ENCODE measurements at regions not wholly inside any gene's neighbourhood (a gene's known extent, or its start where the extent isn't known, plus 50 kb on each side); places are given as distances from the start of the nearest gene placed in this dataset.

DNA sequence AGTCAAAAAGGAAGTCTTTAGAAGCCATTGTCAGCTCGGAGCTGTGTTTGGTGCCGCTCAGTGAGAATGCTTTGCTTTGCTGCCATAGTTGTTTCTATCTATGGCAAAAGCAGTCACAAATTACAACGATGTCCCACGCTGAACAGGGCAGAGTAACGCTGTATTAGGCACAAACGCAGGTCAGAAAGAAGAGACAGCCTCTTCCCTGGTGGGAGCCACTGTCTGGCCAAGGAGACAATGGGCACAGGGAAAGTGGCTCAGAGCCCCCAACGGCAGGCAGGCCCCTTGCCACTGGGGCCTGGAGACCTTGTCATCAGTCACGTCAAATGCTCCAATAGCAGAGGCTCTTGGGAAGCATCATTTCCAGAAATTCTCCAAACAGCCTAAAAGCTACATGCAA is 244.2 kb downstream of the TEX29 start:
- no peak overlapping the region for H3K9ac ChIP-seq
- H3K9me3 ChIP-seq (ENCODE audit: control insufficient read depth, low read length), result no peaks in the 10 kb centered on the region
- no peak overlapping the region for H3K4me3 ChIP-seq (ENCODE audit: low read depth, low read length)
- H3K36me3 ChIP-seq (ENCODE audit: control insufficient read depth, insufficient read depth, low read length), result no peaks in the 10 kb centered on the region
- TF ChIP-seq, protein P1, sequence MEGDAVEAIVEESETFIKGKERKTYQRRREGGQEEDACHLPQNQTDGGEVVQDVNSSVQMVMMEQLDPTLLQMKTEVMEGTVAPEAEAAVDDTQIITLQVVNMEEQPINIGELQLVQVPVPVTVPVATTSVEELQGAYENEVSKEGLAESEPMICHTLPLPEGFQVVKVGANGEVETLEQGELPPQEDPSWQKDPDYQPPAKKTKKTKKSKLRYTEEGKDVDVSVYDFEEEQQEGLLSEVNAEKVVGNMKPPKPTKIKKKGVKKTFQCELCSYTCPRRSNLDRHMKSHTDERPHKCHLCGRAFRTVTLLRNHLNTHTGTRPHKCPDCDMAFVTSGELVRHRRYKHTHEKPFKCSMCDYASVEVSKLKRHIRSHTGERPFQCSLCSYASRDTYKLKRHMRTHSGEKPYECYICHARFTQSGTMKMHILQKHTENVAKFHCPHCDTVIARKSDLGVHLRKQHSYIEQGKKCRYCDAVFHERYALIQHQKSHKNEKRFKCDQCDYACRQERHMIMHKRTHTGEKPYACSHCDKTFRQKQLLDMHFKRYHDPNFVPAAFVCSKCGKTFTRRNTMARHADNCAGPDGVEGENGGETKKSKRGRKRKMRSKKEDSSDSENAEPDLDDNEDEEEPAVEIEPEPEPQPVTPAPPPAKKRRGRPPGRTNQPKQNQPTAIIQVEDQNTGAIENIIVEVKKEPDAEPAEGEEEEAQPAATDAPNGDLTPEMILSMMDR (IDR thresholded peaks at IDR 0.05), result no peak
- no peaks in the 10 kb centered on the region for H3K4me1 ChIP-seq
- H3K4me2 ChIP-seq (ENCODE audit: low read length), result no peak overlapping the region
- no peak overlapping the region for H3K27ac ChIP-seq
- no peaks in the 10 kb centered on the region for H3K79me2 ChIP-seq
- no peaks in the 10 kb centered on the region for H3K27me3 ChIP-seq (ENCODE audit: control insufficient read depth, insufficient read depth, low read length)
- H2AFZ ChIP-seq, result no peak overlapping the region

DNA sequence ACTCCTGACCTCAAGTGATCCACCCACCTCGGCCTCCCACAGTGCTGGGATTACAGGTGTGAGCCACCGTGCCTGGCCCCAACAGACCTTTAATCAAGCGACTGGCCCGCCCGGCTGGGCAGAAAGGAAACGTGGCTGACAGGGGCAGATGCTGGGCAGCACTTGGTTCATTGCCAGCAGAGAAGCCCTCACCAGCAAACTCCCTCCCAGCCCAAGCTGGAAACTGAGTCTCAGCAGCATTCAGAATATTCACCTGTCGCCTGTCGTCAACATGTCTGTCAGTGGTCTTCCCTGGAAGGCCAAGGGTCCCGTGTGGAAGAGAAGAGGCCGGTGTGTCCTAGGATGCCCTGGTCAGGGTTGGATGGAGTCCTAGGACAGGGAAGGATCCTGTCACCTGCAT is 245.0 kb downstream of the TEX29 start:
- no peak overlapping the region for H3K9ac ChIP-seq

DNA sequence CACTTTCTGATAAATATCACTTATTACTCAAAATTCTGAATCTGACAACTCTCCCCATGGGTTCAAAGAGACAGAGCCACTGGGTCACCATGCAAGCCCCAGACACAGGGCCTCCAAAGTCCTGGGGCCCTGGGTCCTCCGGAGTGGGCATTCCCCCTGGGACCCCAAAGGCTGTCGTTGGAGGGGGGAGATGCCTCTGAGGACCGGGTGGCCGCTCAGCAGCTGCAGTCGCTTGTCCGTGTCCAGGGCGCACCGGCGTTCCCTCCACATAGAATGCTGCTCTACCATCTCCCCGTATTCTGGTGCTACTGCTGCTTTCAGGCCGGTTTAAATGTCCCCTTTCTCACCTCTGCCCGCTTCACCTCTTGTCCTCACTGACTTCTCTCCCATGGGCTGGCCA is 246.1 kb downstream of the TEX29 start:
- no peak overlapping the region for H3K27ac ChIP-seq
- no peaks in the 10 kb centered on the region for H3K27me3 ChIP-seq (ENCODE audit: control insufficient read depth, insufficient read depth, low read length)
- no peaks in the 10 kb centered on the region for H3K4me1 ChIP-seq
- no peaks in the 10 kb centered on the region for H3K79me2 ChIP-seq
- TF ChIP-seq, protein P1 (IDR thresholded peaks at IDR 0.05), result no peak
- H2AFZ ChIP-seq, result no peak overlapping the region
- no peak overlapping the region for H3K9ac ChIP-seq
- H3K36me3 ChIP-seq (ENCODE audit: control insufficient read depth, insufficient read depth, low read length), result no peaks in the 10 kb centered on the region
- no peaks in the 10 kb centered on the region for H3K9me3 ChIP-seq (ENCODE audit: control insufficient read depth, low read length)
- H3K4me3 ChIP-seq (ENCODE audit: low read depth, low read length), result no peak overlapping the region
- no peak overlapping the region for H3K4me2 ChIP-seq (ENCODE audit: low read length)

More for the DNA sequence above, 245.0 kb downstream of the TEX29 start:
- Histone ChIP-seq H3K4me1 (no peaks in the 10 kb centered on the region), H3K36me3 (ENCODE audit: control insufficient read depth, insufficient read depth, low read length) (no peaks in the 10 kb centered on the region), H3K9me3 (ENCODE audit: control insufficient read depth, low read length) (no peaks in the 10 kb centered on the region), H3K27me3 (ENCODE audit: control insufficient read depth, insufficient read depth, low read length) (no peaks in the 10 kb centered on the region), H2AFZ (no peak overlapping the region), H3K4me2 (ENCODE audit: low read length) (no peak overlapping the region), H3K27ac (no peak overlapping the region), H3K4me3 (ENCODE audit: low read depth, low read length) (no peak overlapping the region), H3K79me2 (no peaks in the 10 kb centered on the region)
- TF ChIP-seq, protein P1 (IDR thresholded peaks at IDR 0.05), result no peak

DNA sequence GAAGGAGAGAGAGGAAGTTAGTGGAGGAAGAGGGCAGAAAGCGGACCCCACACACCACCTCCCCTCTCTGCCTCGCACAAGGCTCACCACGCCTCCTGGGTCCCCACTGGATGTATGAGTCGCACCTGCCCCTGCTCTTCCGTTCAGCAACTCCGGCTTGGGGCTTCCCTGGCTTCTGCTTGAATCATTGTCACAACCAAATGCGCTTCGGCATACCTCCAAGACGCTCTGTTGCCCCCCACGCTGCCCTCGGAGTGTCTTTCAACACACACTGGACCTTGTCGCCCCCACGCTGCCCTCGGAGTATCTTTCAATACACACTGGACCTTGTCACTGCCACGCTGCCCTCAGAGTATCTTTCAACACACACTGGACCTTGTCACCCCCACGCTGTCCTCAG is 247.2 kb downstream of the TEX29 start:
- Histone ChIP-seq H3K4me2 (ENCODE audit: low read length) (no peak overlapping the region), H3K27me3 (ENCODE audit: control insufficient read depth, insufficient read depth, low read length) (no peaks in the 10 kb centered on the region), H3K9ac (no peak overlapping the region), H3K4me3 (ENCODE audit: low read depth, low read length) (no peak overlapping the region), H2AFZ (no peak overlapping the region), H3K4me1 (no peaks in the 10 kb centered on the region), H3K27ac (no peak overlapping the region), H3K36me3 (ENCODE audit: control insufficient read depth, insufficient read depth, low read length) (no peaks in the 10 kb centered on the region), H3K79me2 (no peaks in the 10 kb centered on the region), H3K9me3 (ENCODE audit: control insufficient read depth, low read length) (no peaks in the 10 kb centered on the region)
- TF ChIP-seq, protein P1 (IDR thresholded peaks at IDR 0.05), result no peak

DNA sequence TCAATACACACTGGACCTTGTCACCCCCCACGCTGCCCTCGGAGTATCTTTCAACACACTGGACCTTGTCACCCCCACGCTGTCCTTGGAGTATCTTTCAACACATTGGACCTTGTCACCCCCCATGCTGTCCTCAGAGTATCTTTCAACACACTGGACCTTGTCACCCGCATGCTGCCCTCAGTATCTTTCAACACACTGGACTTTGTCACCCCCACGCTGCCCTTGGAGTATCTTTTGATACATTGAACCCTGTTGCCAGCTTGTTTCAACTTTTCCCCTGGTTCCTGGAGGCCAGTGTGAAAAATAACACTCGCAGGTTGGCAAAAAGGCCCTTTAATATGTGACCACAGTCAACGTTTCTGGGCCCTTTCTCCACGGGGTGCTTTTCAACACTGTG is 247.8 kb downstream of the TEX29 start:
- no peaks in the 10 kb centered on the region for H3K36me3 ChIP-seq (ENCODE audit: control insufficient read depth, insufficient read depth, low read length)

More for the DNA sequence above, 247.8 kb downstream of the TEX29 start:
- Histone ChIP-seq H3K27me3 (ENCODE audit: control insufficient read depth, insufficient read depth, low read length) (no peaks in the 10 kb centered on the region), H3K79me2 (no peaks in the 10 kb centered on the region), H3K4me2 (ENCODE audit: low read length) (no peak overlapping the region), H3K9ac (no peak overlapping the region), H3K4me1 (no peaks in the 10 kb centered on the region), H2AFZ (no peak overlapping the region), H3K27ac (no peak overlapping the region), H3K4me3 (ENCODE audit: low read depth, low read length) (no peak overlapping the region), H3K9me3 (ENCODE audit: control insufficient read depth, low read length) (no peaks in the 10 kb centered on the region)
- TF ChIP-seq, protein P1 (IDR thresholded peaks at IDR 0.05), result no peak
